OCI-LY3 (cell line): ENCODE measurements at regions not wholly inside any gene's neighbourhood (a gene's known extent, or its start where the extent isn't known, plus 50 kb on each side); places are given as distances from the start of the nearest gene placed in this dataset.

Source experiments
- H2AFZ ChIP-seq: fragments of 200-600, 300-600 bp; shearing (Covaris generic); 2 replicates; pipeline ENCODE4 v1.6.0; 2014; ENCODE audit warnings: antibody characterized with exemption, low read depth, low read length
- H3K27ac ChIP-seq: fragments of 200-600, 300-600 bp; sonication (generic); 2 replicates; pipeline ENCODE4 v1.5.1; 2014; ENCODE audit warnings: mild to moderate bottlenecking, low read length, moderate library complexity, mixed read lengths
- H3K27me3 ChIP-seq: fragments of 200-600, 300-600 bp; sonication (generic); 2 replicates; pipeline ENCODE4 v1.6.1; 2014; ENCODE audit warnings: low read depth, low read length, mixed read lengths
- H3K36me3 ChIP-seq: fragments of 200-600, 300-600 bp; sonication (generic); replicated peaks from 2 replicates; pipeline ENCODE3; 2014; ENCODE audit warnings: low read depth, low read length, mixed read lengths
- H3K4me1 ChIP-seq: fragments of 300-600, 200-600 bp; sonication (generic); 2 replicates; pipeline ENCODE4 v1.6.1; 2014; ENCODE audit warnings: low read length, mixed read lengths
- H3K4me2 ChIP-seq: fragments of 200-600, 300-600 bp; sonication (generic); 2 replicates; pipeline ENCODE4 v1.6.1; 2014; ENCODE audit warnings: low read length, mixed read lengths
- H3K4me3 ChIP-seq: fragments of 300-600, 200-600 bp; sonication (generic); 2 replicates; pipeline ENCODE4 v1.5.1; 2014; ENCODE audit warnings: antibody characterized with exemption, mild to moderate bottlenecking, low read length, moderate library complexity
- H3K79me2 ChIP-seq: fragments of 300-600, 200-600 bp; shearing (Covaris generic); 2 replicates; pipeline ENCODE4 v1.6.1; 2014; ENCODE audit warnings: mild to moderate bottlenecking, low read length, mixed read lengths
- H3K9ac ChIP-seq: fragments of 300-600, 200-600 bp; shearing (Covaris generic); 2 replicates; pipeline ENCODE4 v1.6.0; 2014; ENCODE audit warnings: mild to moderate bottlenecking, low read length, moderate library complexity
- H3K9me3 ChIP-seq: fragments of 200-600, 300-600 bp; shearing (Covaris generic); 2 replicates; pipeline ENCODE4 v1.6.1; 2014; ENCODE audit warnings: low read length, mixed read lengths; ENCODE audit not compliant: insufficient read depth
- H4K20me1 ChIP-seq: fragments of 200-600, 300-600 bp; sonication (generic); 2 replicates; pipeline ENCODE4 v1.6.1; 2016; ENCODE audit warnings: low read length, mixed read lengths; ENCODE audit not compliant: insufficient read depth
- CTCF ChIP-seq: fragments of 200-600, 300-600 bp; sonication (generic); IDR thresholded peaks from 2 replicates; pipeline ENCODE4 v1.5.1; 2014; ENCODE audit warnings: antibody characterized with exemption, low read length, low read depth
- EZH2phosphoT487 ChIP-seq: fragments of 200-600 bp; shearing (Covaris generic); IDR thresholded peaks from 2 replicates; pipeline ENCODE4 v1.6.1; 2018; ENCODE audit warnings: antibody characterized with exemption, mixed run types, low read depth

- no peak for TF ChIP-seq CTCF
- TF ChIP-seq EZH2phosphoT487 = no peak
- no peak overlapping the region for H2AFZ ChIP-seq
- no peaks in the 10 kb centered on the region for H3K4me1 ChIP-seq
- no peaks in the 10 kb centered on the region for H3K27me3 ChIP-seq
- H3K27ac ChIP-seq = no peak overlapping the region
- H3K4me2 ChIP-seq = no peak overlapping the region
- H3K79me2 ChIP-seq = no peaks in the 10 kb centered on the region
- H3K36me3 ChIP-seq = no peaks in the 10 kb centered on the region
- H3K4me3 ChIP-seq = no peak overlapping the region
- H3K9me3 ChIP-seq = no peaks in the 10 kb centered on the region
- no peaks in the 10 kb centered on the region for H4K20me1 ChIP-seq
- H3K9ac ChIP-seq = no peak overlapping the region
These were observed 116.0 kb upstream of the PGRMC2 start for GRCh38 chr4:128403586-128403985.

- no peak overlapping the region for H3K4me3 ChIP-seq
- no peaks in the 10 kb centered on the region for H4K20me1 ChIP-seq
- no peaks in the 10 kb centered on the region for H3K36me3 ChIP-seq
- no peak overlapping the region for H3K9ac ChIP-seq
- no peaks in the 10 kb centered on the region for H3K79me2 ChIP-seq
- no peak overlapping the region for H2AFZ ChIP-seq
- H3K4me2 ChIP-seq = no peak overlapping the region
- peaks cover 6% of the 10 kb centered on the region for H3K4me1 ChIP-seq
- no peaks in the 10 kb centered on the region for H3K27me3 ChIP-seq
- H3K9me3 ChIP-seq = no peaks in the 10 kb centered on the region
- no peak overlapping the region for H3K27ac ChIP-seq
- TF ChIP-seq CTCF (no peak), EZH2phosphoT487 (no peak)
These were observed 107.2 kb upstream of the PGRMC2 start for GRCh38 chr4:128394778-128395177.

- H3K36me3 ChIP-seq = no peaks in the 10 kb centered on the region
- H3K4me3 ChIP-seq = no peak overlapping the region
- no peaks in the 10 kb centered on the region for H4K20me1 ChIP-seq
- no peaks in the 10 kb centered on the region for H3K27me3 ChIP-seq
- no peak overlapping the region for H3K4me2 ChIP-seq
- H3K27ac ChIP-seq = no peak overlapping the region
- H2AFZ ChIP-seq = no peak overlapping the region
- H3K4me1 ChIP-seq = peaks cover 6% of the 10 kb centered on the region
- no peaks in the 10 kb centered on the region for H3K9me3 ChIP-seq
- H3K79me2 ChIP-seq = no peaks in the 10 kb centered on the region
- H3K9ac ChIP-seq = no peak overlapping the region
- TF ChIP-seq EZH2phosphoT487 (no peak), CTCF (no peak)
These were observed 105.6 kb upstream of the PGRMC2 start for GRCh38 chr4:128393101-128393704.

- Histone ChIP-seq H3K4me1 (peaks cover 6% of the 10 kb centered on the region), H3K27ac (no peak overlapping the region), H4K20me1 (no peaks in the 10 kb centered on the region), H3K79me2 (no peaks in the 10 kb centered on the region), H3K9ac (no peak overlapping the region), H3K4me3 (no peak overlapping the region), H3K4me2 (no peak overlapping the region), H3K27me3 (no peaks in the 10 kb centered on the region), H3K36me3 (no peaks in the 10 kb centered on the region), H3K9me3 (no peaks in the 10 kb centered on the region), H2AFZ (no peak overlapping the region)
- TF ChIP-seq CTCF = no peak
- no peak for TF ChIP-seq EZH2phosphoT487
These were observed 102.9 kb upstream of the PGRMC2 start for GRCh38 chr4:128390475-128390996.
